ENCODE measurements at regions not wholly inside any gene's neighbourhood (a gene's known extent, or its start where the extent isn't known, plus 50 kb on each side); places are given as distances from the start of the nearest gene placed in this dataset.

DNA sequence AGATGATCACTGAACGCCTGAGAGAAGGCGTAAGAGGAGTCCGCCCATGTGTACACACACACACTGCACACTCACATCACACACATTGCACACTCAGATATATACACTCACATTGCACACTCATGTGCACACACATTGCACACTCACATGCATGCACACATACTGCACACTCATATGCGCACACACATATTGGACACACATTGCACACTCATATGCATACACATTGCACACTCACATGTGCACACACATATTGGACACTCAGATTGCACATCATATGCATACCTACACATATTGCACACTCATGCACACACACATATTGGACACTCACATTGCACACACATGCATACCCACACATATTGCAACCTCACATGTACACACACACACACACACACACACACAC, 163.2 kb downstream of the WSCD1 start:
- no peak for TF ChIP-seq YY1 (IDR thresholded peaks at IDR 0.05; ENCODE audit: low read depth, low read length)
- TF ChIP-seq EP300 (IDR thresholded peaks at IDR 0.05; ENCODE audit: borderline replicate concordance in 1 of 2, control insufficient read depth in 1 of 2, low read depth in 2 of 2, low read length in 2 of 2) = no peak
- TF ChIP-seq RFX5 (IDR thresholded peaks at IDR 0.05; ENCODE audit: low read depth, low read length) = no peak
- no peak for TF ChIP-seq CREB1 (IDR thresholded peaks at IDR 0.05; ENCODE audit: low read depth)
- no peak for TF ChIP-seq RAD21 (IDR thresholded peaks at IDR 0.05; ENCODE audit: insufficient read depth, low read depth, low read length)
